LNCAP (cell line): ENCODE measurements at regions not wholly inside any gene's neighbourhood (a gene's known extent, or its start where the extent isn't known, plus 50 kb on each side); places are given as distances from the start of the nearest gene placed in this dataset.

Source experiments
- TF ChIP-seq, protein P1 (sequence below): fragments of 450-650 bp; IDR thresholded peaks from 2 replicates; pipeline ENCODE4 v1.5.1; 2017; ENCODE audit warnings: mild to moderate bottlenecking

GRCh38 chr14:101631199-101631598 is 69.9 kb downstream of the DIO3 start:
- TF ChIP-seq, protein P1, sequence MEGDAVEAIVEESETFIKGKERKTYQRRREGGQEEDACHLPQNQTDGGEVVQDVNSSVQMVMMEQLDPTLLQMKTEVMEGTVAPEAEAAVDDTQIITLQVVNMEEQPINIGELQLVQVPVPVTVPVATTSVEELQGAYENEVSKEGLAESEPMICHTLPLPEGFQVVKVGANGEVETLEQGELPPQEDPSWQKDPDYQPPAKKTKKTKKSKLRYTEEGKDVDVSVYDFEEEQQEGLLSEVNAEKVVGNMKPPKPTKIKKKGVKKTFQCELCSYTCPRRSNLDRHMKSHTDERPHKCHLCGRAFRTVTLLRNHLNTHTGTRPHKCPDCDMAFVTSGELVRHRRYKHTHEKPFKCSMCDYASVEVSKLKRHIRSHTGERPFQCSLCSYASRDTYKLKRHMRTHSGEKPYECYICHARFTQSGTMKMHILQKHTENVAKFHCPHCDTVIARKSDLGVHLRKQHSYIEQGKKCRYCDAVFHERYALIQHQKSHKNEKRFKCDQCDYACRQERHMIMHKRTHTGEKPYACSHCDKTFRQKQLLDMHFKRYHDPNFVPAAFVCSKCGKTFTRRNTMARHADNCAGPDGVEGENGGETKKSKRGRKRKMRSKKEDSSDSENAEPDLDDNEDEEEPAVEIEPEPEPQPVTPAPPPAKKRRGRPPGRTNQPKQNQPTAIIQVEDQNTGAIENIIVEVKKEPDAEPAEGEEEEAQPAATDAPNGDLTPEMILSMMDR, result no peak

DNA sequence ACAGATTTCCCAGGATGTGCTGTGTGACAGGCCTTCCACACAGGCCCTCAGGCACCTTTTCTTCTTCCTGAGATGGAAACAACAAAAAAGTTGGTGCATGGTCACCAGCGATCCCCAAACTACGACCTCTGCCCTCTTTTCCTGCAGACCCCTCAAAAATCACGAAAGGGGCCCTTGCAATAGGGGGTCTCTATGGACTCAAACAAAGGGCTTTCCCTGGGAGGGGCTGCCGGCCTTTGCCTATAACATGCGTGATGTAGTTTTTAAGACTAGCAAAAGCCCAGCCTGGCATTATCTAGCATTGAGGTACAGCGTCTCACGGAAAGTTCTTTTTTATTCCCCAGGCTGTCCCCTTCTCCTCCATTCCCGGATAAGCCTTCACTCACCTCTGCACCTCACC is 71.2 kb downstream of the DIO3 start:
- TF ChIP-seq, protein P1, result no peak

- TF ChIP-seq, protein P1, result no peak
These were observed 72.0 kb downstream of the DIO3 start for GRCh38 chr14:101633276-101633675.

GRCh38 chr14:101634202-101634849 is 73.0 kb downstream of the DIO3 start:
- TF ChIP-seq, protein P1, result no peak

DNA sequence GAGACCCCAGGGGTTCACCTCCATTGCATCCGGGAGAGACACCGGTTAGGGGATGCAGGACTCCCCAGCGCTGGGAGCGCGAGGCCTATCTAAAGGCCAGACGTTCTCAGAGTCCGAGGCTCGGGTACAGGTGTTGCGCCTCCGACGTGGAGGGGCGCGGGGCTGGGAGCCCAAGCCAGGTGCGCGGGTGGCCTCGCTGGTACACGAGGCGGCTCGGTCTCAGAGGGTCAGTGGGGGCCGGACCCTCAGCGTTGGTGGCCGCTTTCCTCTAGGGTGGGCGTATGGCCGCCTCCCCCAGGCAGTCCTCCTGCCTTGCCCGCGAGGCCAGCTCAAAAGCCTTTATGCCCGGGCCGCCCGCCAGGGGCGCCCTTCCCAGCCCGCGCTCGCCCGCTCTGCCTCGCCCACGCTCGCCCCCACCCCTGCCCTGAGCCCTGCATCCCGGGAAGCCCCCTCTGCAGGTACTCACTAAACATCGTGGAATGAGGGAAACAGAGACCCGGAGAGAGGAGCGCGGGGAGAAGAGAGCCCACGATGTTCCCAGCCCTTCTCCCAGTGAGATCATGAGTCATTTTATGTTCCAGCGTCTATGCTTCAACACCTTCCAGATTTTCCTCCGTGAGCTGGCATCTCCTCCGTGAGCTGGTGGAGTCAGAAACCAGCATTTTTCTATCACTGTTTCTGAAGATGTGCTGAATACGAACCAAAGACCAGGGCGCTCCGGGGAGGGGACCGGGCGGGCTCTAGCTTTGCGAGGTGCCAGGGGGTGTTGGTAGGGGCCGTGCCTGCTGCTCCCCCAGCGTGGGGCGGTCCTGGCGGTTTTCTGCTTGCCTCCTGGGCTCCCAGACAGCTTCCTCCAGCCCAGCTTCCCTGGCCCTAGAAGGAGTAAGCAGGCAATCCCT is 73.8 kb downstream of the DIO3 start:
- TF ChIP-seq, protein P1, result 0 out of 2 replicates have a peak, but pooled peaks have one; percentile 14

- TF ChIP-seq, protein P1, result no peak
These were observed 74.7 kb downstream of the DIO3 start for GRCh38 chr14:101635749-101636560.

- TF ChIP-seq, protein P1, result no peak
These were observed 78.0 kb downstream of the DIO3 start for GRCh38 chr14:101639241-101639833.
